CD14-positive monocyte (primary cell): ENCODE measurements at regions not wholly inside any gene's neighbourhood (a gene's known extent, or its start where the extent isn't known, plus 50 kb on each side); places are given as distances from the start of the nearest gene placed in this dataset.

Experiments
- DNase-seq, 3 donors: peaks; one replicate each; pipeline ENCODE4 v3.0.0-alpha.2; 2011 to 2022
- H2AFZ ChIP-seq: 2 replicates; pipeline ENCODE4 v1.6.0; 2012; ENCODE audit warnings: mild to moderate bottlenecking, low read depth, low read length, inconsistent platforms; ENCODE audit not compliant: insufficient read depth, poor library complexity, severe bottlenecking
- H3K27ac ChIP-seq, 2 donors: 1 replicate in 1 of 2; 2 replicates in 1 of 2; pipeline ENCODE4 v1.5.1; 2012 to 2013; ENCODE audit warnings: low read length in 2 of 2, control low read depth in 1 of 2, inconsistent platforms in 1 of 2, low read depth in 1 of 2, mild to moderate bottlenecking in 1 of 2
- H3K27me3 ChIP-seq, 2 donors: one replicate each; pipeline versions ENCODE4 v1.6.0 to v1.6.1; 2011 to 2013; ENCODE audit warnings: low read length in 2 of 2; ENCODE audit not compliant: control insufficient read depth in 2 of 2, insufficient read depth in 2 of 2
- H3K36me3 ChIP-seq, 2 donors: replicated peaks in 1 of 2; 1 replicate in 1 of 2; 2 replicates in 1 of 2; pipeline versions ENCODE4 v1.5.1 to v1.6.1; 2012 to 2013; ENCODE audit warnings: low read length in 2 of 2, control low read depth in 1 of 2, inconsistent platforms in 1 of 2, mild to moderate bottlenecking in 1 of 2; ENCODE audit not compliant: insufficient read depth in 2 of 2, control insufficient read depth in 1 of 2
- H3K4me1 ChIP-seq, 2 donors: 1 replicate in 1 of 2; 2 replicates in 1 of 2; pipeline versions ENCODE4 v1.5.1 to v1.6.1; 2012 to 2013; ENCODE audit warnings: low read length in 2 of 2, control low read depth in 1 of 2, inconsistent platforms in 1 of 2, mild to moderate bottlenecking in 1 of 2, moderate library complexity in 1 of 2; ENCODE audit not compliant: insufficient read depth in 2 of 2, control insufficient read depth in 1 of 2
- H3K4me2 ChIP-seq: replicated peaks from 2 replicates; pipeline ENCODE3; 2012; ENCODE audit warnings: low read length, moderate library complexity, mild to moderate bottlenecking; ENCODE audit not compliant: poor library complexity, severe bottlenecking; ENCODE audit errors: extremely low read depth
- H3K4me3 ChIP-seq, 3 experiments: fragments of 200-600 bp in 1 of 3; sonication (generic) in 1 of 3; replicated peaks in 1 of 3; 1 replicate in 2 of 3; 2 replicates in 1 of 3; pipeline ENCODE4 v1.5.1; 2011 to 2013; ENCODE audit warnings: low read length in 3 of 3, mild to moderate bottlenecking in 3 of 3, control low read depth in 2 of 3, low read depth in 2 of 3, inconsistent platforms in 1 of 3, moderate library complexity in 1 of 3
- H3K79me2 ChIP-seq: 2 replicates; pipeline ENCODE4 v1.6.0; 2012; ENCODE audit warnings: mild to moderate bottlenecking, control low read depth, inconsistent platforms, low read length, moderate library complexity; ENCODE audit not compliant: insufficient read depth
- H3K9ac ChIP-seq: 2 replicates; pipeline ENCODE4 v1.6.0; 2017; ENCODE audit warnings: low read length, mild to moderate bottlenecking; ENCODE audit not compliant: insufficient read depth, poor library complexity, severe bottlenecking
- H3K9me3 ChIP-seq, 2 donors: replicated peaks in 1 of 2; 1 replicate in 1 of 2; 2 replicates in 1 of 2; pipeline versions ENCODE4 v1.5.1 to v1.6.1; 2012 to 2013; ENCODE audit warnings: low read length in 2 of 2, control low read depth in 1 of 2; ENCODE audit not compliant: control insufficient read depth in 1 of 2, insufficient read depth in 1 of 2
- H4K20me1 ChIP-seq: 2 replicates; pipeline ENCODE4 v1.6.0; 2012; ENCODE audit warnings: mild to moderate bottlenecking, low read length, control low read depth, moderate library complexity; ENCODE audit not compliant: insufficient read depth
- H3K27ac Mint-ChIP-seq, 7 donors: one replicate each; pipeline ENCODE4 v1.8.0; 2020; ENCODE audit warnings: mild to moderate bottlenecking in 7 of 7, mixed read lengths in 7 of 7, moderate library complexity in 6 of 7, inconsistent platforms in 2 of 7
- H3K27me3 Mint-ChIP-seq, 3 donors: one replicate each; pipeline ENCODE4 v1.8.0; 2021 to 2022; ENCODE audit warnings: low read depth in 3 of 3, mild to moderate bottlenecking in 3 of 3, mixed read lengths in 3 of 3, moderate library complexity in 3 of 3, inconsistent platforms in 1 of 3
- H3K36me3 Mint-ChIP-seq, 2 donors: one replicate each; pipeline ENCODE4 v1.8.0; 2020; ENCODE audit warnings: mixed read lengths in 2 of 2, inconsistent platforms in 1 of 2, mild to moderate bottlenecking in 1 of 2
- H3K4me1 Mint-ChIP-seq: one replicate; pipeline ENCODE4 v1.8.0; 2020; ENCODE audit warnings: mild to moderate bottlenecking, mixed read lengths
- H3K4me3 Mint-ChIP-seq, 2 donors: one replicate each; pipeline ENCODE4 v1.8.0; 2020; ENCODE audit warnings: mild to moderate bottlenecking in 2 of 2, mixed read lengths in 2 of 2, moderate library complexity in 1 of 2
- H3K9me3 Mint-ChIP-seq, 7 donors: one replicate each; pipeline ENCODE4 v1.8.0; 2020 to 2022; ENCODE audit warnings: mixed read lengths in 7 of 7, mild to moderate bottlenecking in 6 of 7, moderate library complexity in 6 of 7, inconsistent platforms in 2 of 7
- WGBS: methylation state at CpG from one replicate; pipeline ENCODE4 v1.1.5; 2013; ENCODE audit warnings: missing lambda C conversion rate; ENCODE audit not compliant: insufficient coverage; 5-methylcytosine and 5-hydroxymethylcytosine counted together
- intact Hi-C, 2 donors: fragments of 100-400 bp; cut with micrococcal nuclease; formaldehyde crosslinking; loops; one replicate each; pipeline versions ENCODE4 v1.15.0 to v1.15.1; 2023
- TF ChIP-seq, protein P1 (sequence below): fragments of 200-600 bp; IDR thresholded peaks from one replicate; pipeline ENCODE4 v1.8.0; 2022; ENCODE audit warnings: antibody characterized with exemption, mild to moderate bottlenecking

- no peak overlapping the region for H3K4me3 ChIP-seq
- Mint-ChIP-seq H3K36me3 (no peaks in the 10 kb centered on the region), H3K4me1 (peaks cover 30% of the 10 kb centered on the region), H3K9me3 (no peaks in the 10 kb centered on the region), H3K4me3 (no peak overlapping the region), H3K27me3 (peaks cover 0 to 3% (median 0%) of the 10 kb centered on the region in 3 donors), H3K27ac (peak overlapping the region in 5 of 7 donors; percentile 46 to 67 (median 62))
- H3K36me3 ChIP-seq, result no peaks in the 10 kb centered on the region
- TF ChIP-seq, protein P1, sequence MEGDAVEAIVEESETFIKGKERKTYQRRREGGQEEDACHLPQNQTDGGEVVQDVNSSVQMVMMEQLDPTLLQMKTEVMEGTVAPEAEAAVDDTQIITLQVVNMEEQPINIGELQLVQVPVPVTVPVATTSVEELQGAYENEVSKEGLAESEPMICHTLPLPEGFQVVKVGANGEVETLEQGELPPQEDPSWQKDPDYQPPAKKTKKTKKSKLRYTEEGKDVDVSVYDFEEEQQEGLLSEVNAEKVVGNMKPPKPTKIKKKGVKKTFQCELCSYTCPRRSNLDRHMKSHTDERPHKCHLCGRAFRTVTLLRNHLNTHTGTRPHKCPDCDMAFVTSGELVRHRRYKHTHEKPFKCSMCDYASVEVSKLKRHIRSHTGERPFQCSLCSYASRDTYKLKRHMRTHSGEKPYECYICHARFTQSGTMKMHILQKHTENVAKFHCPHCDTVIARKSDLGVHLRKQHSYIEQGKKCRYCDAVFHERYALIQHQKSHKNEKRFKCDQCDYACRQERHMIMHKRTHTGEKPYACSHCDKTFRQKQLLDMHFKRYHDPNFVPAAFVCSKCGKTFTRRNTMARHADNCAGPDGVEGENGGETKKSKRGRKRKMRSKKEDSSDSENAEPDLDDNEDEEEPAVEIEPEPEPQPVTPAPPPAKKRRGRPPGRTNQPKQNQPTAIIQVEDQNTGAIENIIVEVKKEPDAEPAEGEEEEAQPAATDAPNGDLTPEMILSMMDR, result no peak
- peaks cover 19 to 40% of the 10 kb centered on the region in 2 donors for H3K4me1 ChIP-seq
- no peaks in the 10 kb centered on the region for H3K9me3 ChIP-seq
- no peak overlapping the region for H3K9ac ChIP-seq
- no peaks in the 10 kb centered on the region for H3K79me2 ChIP-seq
- no peak overlapping the region for H2AFZ ChIP-seq
- WGBS, result no CpG with 5 or more reads among the region's 5 CpGs
- intact Hi-C loops, result no loop called here
- H3K27me3 ChIP-seq, result no peaks in the 10 kb centered on the region
- no peak overlapping the region for H3K27ac ChIP-seq
- peak in 2 of 3 donors; percentile 48 to 51 for DNase-seq
- no peak overlapping the region for H3K4me2 ChIP-seq
- no peaks in the 10 kb centered on the region for H4K20me1 ChIP-seq
Measured at GRCh38 chr15:92821491-92822116, 78.5 kb upstream of the CHD2 start.

- DNase-seq, result no peak
- Mint-ChIP-seq H3K9me3 (no peaks in the 10 kb centered on the region), H3K27ac (peak overlapping the region in 3 of 7 donors; percentile 38 to 62 (median 59)), H3K27me3 (peaks cover 0 to 3% (median 0%) of the 10 kb centered on the region in 3 donors), H3K36me3 (no peaks in the 10 kb centered on the region), H3K4me1 (peaks cover 31% of the 10 kb centered on the region), H3K4me3 (no peak overlapping the region)
- H3K9ac ChIP-seq, result no peak overlapping the region
- no peaks in the 10 kb centered on the region for H4K20me1 ChIP-seq
- H3K36me3 ChIP-seq, result no peaks in the 10 kb centered on the region
- H3K27ac ChIP-seq, result no peak overlapping the region
- intact Hi-C loops, result no loop called here
- WGBS, result no CpG with 5 or more reads among the region's 2 CpGs
- H3K27me3 ChIP-seq, result no peaks in the 10 kb centered on the region
- TF ChIP-seq, protein P1, result no peak
- H3K9me3 ChIP-seq, result no peaks in the 10 kb centered on the region
- peaks cover 18 to 40% of the 10 kb centered on the region in 2 donors for H3K4me1 ChIP-seq
- no peaks in the 10 kb centered on the region for H3K79me2 ChIP-seq
- no peak overlapping the region for H3K4me2 ChIP-seq
- peak overlapping the region; percentile 49 for H2AFZ ChIP-seq
- H3K4me3 ChIP-seq, result no peak overlapping the region
Measured at GRCh38 chr15:92822216-92823144, 77.6 kb upstream of the CHD2 start.
